ENCODE measurements at regions not wholly inside any gene's neighbourhood (a gene's known extent, or its start where the extent isn't known, plus 50 kb on each side); places are given as distances from the start of the nearest gene placed in this dataset.

DNA sequence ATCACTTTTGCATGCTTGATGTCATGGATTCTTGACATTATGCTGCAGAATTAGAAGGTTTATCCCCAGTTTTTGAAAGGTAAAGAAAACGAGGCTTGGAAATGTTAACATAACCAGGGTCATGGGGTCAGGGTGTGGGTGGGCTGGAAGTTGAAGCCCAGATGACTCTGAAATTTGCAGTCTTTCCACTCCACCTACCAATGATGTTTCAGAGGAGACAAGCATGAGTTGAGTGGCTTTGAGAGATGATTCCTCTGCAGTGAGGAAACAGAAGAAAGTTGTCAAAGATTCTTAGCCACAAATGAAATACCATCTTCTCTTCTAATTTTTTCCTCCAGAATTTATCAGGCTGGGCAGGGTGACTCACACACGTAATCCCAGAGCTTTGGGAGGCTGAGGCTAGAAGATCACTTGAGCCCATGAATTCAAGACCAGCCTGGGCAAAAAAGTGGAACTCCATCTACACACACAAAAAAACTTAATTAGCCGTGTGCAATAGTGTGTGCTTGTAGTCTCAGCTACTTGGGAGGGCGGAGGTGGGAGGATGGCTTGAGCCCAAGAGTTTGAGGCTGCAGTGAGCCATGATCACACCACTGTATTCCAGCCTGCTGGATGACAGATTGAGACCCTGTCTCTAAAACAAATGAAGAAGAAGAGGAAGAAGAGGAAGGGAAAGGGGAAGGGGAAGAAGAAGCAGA, 239.1 kb upstream of the AUTS2 start:
- Histone ChIP-seq H3K36me3 (no peaks in the 10 kb centered on the region), H3K9me3 (no peaks in the 10 kb centered on the region), H3K27me3 (no peaks in the 10 kb centered on the region), H3K27ac (no peak overlapping the region), H3K4me3 (no peak overlapping the region), H3K4me1 (no peaks in the 10 kb centered on the region)
- 63% methylated on average over 4 of the region's 4 CpGs for WGBS
- no peak for DNase-seq (ENCODE audit: low spot score in 2 of 2)
- no peak for TF ChIP-seq EP300 (IDR thresholded peaks at IDR 0.05)
- no peak for TF ChIP-seq POLR2A (IDR thresholded peaks at IDR 0.05)
- no peak for TF ChIP-seq POLR2AphosphoS5 (IDR thresholded peaks at IDR 0.05)
- TF ChIP-seq, protein P1, sequence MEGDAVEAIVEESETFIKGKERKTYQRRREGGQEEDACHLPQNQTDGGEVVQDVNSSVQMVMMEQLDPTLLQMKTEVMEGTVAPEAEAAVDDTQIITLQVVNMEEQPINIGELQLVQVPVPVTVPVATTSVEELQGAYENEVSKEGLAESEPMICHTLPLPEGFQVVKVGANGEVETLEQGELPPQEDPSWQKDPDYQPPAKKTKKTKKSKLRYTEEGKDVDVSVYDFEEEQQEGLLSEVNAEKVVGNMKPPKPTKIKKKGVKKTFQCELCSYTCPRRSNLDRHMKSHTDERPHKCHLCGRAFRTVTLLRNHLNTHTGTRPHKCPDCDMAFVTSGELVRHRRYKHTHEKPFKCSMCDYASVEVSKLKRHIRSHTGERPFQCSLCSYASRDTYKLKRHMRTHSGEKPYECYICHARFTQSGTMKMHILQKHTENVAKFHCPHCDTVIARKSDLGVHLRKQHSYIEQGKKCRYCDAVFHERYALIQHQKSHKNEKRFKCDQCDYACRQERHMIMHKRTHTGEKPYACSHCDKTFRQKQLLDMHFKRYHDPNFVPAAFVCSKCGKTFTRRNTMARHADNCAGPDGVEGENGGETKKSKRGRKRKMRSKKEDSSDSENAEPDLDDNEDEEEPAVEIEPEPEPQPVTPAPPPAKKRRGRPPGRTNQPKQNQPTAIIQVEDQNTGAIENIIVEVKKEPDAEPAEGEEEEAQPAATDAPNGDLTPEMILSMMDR (IDR thresholded peaks at IDR 0.05) = no peak

DNA sequence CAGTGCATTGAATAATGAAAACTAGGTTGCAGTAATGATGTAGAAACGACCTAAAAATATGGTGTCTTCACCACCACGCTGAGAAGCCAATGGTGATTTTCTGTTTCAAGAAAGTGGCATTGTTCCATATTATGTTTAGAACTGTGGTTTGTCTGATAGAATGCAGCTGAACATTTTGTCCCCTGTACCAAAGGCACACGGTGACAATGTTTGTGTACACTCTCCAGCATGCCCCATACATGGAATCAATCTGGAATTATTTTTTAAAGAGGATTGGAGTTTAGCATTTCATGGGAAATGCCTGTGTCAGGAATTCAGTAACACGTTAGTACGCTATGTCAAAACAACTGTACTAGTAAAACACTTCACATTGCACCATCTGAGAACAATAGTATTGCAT, 237.4 kb upstream of the AUTS2 start:
- TF ChIP-seq POLR2AphosphoS5 (IDR thresholded peaks at IDR 0.05) (no peak), POLR2A (IDR thresholded peaks at IDR 0.05) (no peak), EP300 (IDR thresholded peaks at IDR 0.05) (no peak)
- TF ChIP-seq, protein P1 (IDR thresholded peaks at IDR 0.05) = no peak
- H3K4me3 ChIP-seq = no peak overlapping the region
- H3K27me3 ChIP-seq = no peaks in the 10 kb centered on the region
- H3K9me3 ChIP-seq = no peaks in the 10 kb centered on the region
- H3K36me3 ChIP-seq = no peaks in the 10 kb centered on the region
- H3K27ac ChIP-seq = no peak overlapping the region
- H3K4me1 ChIP-seq = no peaks in the 10 kb centered on the region
- WGBS = 73% methylated on average over 5 of the region's 5 CpGs
- DNase-seq (ENCODE audit: low spot score in 2 of 2) = no peak

DNA sequence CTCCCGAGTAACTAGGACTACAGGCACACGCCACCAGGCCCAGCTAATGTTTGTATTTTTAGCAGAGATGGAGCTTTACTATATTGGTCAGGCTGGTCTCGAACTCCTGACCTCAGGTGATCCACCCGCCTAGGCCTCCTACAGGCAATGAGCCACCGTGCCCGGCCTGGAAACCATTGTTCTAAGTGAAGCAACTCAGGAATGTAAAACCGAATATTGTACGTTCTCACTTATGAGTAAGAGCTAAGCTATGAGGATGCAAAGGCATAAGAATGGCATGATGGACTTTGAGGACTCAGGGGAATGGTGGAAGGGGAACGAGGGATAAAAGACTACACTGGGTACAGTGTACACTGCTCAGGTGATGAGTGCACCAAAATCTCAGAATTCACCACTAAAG, 235.1 kb upstream of the AUTS2 start:
- no peak overlapping the region for H3K4me3 ChIP-seq
- H3K4me1 ChIP-seq = no peaks in the 10 kb centered on the region
- H3K9me3 ChIP-seq = no peaks in the 10 kb centered on the region
- WGBS = 93% methylated on average over 9 of the region's 9 CpGs
- no peak for DNase-seq (ENCODE audit: low spot score in 2 of 2)
- no peaks in the 10 kb centered on the region for H3K27me3 ChIP-seq
- H3K36me3 ChIP-seq = no peaks in the 10 kb centered on the region
- no peak overlapping the region for H3K27ac ChIP-seq
- TF ChIP-seq, protein P1 (IDR thresholded peaks at IDR 0.05) = no peak
- no peak for TF ChIP-seq POLR2A (IDR thresholded peaks at IDR 0.05)
- TF ChIP-seq POLR2AphosphoS5 (IDR thresholded peaks at IDR 0.05) = no peak
- no peak for TF ChIP-seq EP300 (IDR thresholded peaks at IDR 0.05)

DNA sequence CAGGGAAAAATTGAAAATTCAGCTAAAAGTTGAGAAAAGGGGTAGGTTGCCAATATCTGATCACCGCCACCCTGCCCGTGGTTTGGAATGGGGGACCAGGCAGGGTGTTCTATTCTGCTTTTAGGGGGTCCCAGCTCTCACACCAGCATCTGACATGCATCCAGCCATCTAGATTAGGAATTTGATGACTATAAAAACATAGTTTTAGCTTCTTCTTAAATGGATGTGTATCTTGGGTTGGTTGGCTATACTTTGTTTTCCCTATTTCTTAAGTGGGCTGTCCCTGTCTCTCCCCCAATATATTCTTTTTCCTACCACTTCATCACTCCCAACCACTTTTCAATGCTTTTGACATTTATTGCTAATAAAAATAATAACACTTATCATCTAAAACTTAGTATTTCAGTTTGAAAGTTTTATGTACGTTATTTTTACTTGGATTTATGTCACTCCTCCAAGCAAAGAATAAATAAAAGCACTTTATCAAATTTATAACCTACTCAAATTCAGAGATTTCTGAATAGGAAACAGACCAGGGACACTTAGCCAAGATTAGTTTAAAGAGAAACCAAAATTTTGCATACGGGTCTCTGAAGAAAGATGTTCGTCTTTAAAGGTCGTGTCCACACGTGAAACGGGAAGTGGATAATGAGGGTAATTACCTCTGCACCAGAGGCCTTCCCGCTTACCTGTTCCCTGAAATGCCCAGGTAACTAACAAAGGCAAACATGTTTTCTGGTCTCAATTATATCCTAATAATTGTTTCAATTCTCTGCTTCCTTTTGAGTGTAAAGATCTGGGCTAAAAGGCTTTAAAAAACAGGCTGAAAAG, 233.2 kb upstream of the AUTS2 start:
- peak overlapping the region; percentile 20 for H3K4me3 ChIP-seq
- no peaks in the 10 kb centered on the region for H3K27me3 ChIP-seq
- H3K36me3 ChIP-seq = no peaks in the 10 kb centered on the region
- no peak overlapping the region for H3K27ac ChIP-seq
- 56% methylated on average over 9 of the region's 9 CpGs for WGBS
- H3K9me3 ChIP-seq = no peaks in the 10 kb centered on the region
- no peaks in the 10 kb centered on the region for H3K4me1 ChIP-seq
- DNase-seq (ENCODE audit: low spot score in 2 of 2) = no peak
- TF ChIP-seq POLR2AphosphoS5 (IDR thresholded peaks at IDR 0.05) (no peak), EP300 (IDR thresholded peaks at IDR 0.05) (no peak), POLR2A (IDR thresholded peaks at IDR 0.05) (no peak)
- TF ChIP-seq, protein P1 (IDR thresholded peaks at IDR 0.05) = no peak

DNA sequence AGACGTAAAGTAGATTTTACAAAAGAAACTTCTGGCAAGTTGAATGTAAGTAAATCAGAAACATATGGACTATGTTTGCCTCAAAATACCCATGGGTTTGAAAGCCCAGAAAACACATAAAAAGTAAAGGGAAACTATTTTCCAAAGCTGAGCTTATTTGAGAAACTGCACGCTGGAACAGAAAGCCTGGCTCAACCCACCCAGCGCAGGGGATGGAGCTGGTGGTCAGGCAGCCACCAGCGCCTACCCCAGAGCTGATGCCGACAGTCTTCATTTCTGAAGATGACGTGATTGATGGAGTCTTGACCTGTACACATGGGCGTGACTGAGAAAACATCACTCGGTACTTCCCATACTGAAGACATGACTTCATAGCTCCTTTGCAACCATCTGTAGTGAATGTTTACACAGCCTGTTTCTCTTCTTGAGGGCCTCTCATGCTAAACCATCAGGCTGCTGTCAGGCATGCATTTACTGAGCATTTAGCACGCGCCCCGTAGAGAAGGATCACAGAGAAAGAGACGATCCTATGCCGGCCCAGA, 232.6 kb upstream of the AUTS2 start:
- Histone ChIP-seq H3K27me3 (no peaks in the 10 kb centered on the region), H3K4me3 (peak overlapping the region; percentile 20), H3K36me3 (no peaks in the 10 kb centered on the region), H3K9me3 (no peaks in the 10 kb centered on the region), H3K27ac (no peak overlapping the region), H3K4me1 (no peaks in the 10 kb centered on the region)
- no peak for DNase-seq (ENCODE audit: low spot score in 2 of 2)
- WGBS = 53% methylated on average over 13 of the region's 13 CpGs
- TF ChIP-seq POLR2A (IDR thresholded peaks at IDR 0.05) (no peak), EP300 (IDR thresholded peaks at IDR 0.05) (no peak), POLR2AphosphoS5 (IDR thresholded peaks at IDR 0.05) (no peak)
- TF ChIP-seq, protein P1 (IDR thresholded peaks at IDR 0.05) = no peak
